CD8-positive, alpha-beta memory T cell (primary cell): ENCODE measurements at regions not wholly inside any gene's neighbourhood (a gene's known extent, or its start where the extent isn't known, plus 50 kb on each side); places are given as distances from the start of the nearest gene placed in this dataset.

ENCODE experiments used
- CTCF ChIA-PET: fragments of 350-600 bp; sonication (Branson Sonifier 250); formaldehyde crosslinking; loops from one replicate; lab custom pipeline; 2021; ENCODE audit warnings: antibody characterized with exemption; lab: Charles Lee
- POLR2A ChIA-PET: fragments of 350-600 bp; sonication (Branson Sonifier 250); formaldehyde crosslinking; loops from one replicate; lab custom pipeline; 2021; ENCODE audit warnings: antibody characterized with exemption; lab: Charles Lee
- DNase-seq, 5 donors: peaks; one replicate each; pipeline versions ENCODE4 v3.0.0 to v3.0.0-alpha.2; 2020 to 2022; ENCODE audit warnings: mixed read lengths in 1 of 5
- H3K27ac ChIP-seq: one replicate; pipeline ENCODE4 v1.7.0; 2013; ENCODE audit warnings: low read depth, mild to moderate bottlenecking, low read length, moderate library complexity
- H3K27me3 ChIP-seq: 2 replicates; pipeline ENCODE4 v1.7.0; 2013; ENCODE audit warnings: low read length, mild to moderate bottlenecking; ENCODE audit not compliant: insufficient read depth, poor library complexity, severe bottlenecking
- H3K36me3 ChIP-seq: 2 replicates; pipeline ENCODE4 v1.7.0; 2013; ENCODE audit warnings: mild to moderate bottlenecking, low read length, moderate library complexity; ENCODE audit not compliant: insufficient read depth
- H3K4me1 ChIP-seq: 2 replicates; pipeline ENCODE4 v1.7.0; 2013; ENCODE audit warnings: mild to moderate bottlenecking, low read length, moderate library complexity; ENCODE audit not compliant: insufficient read depth
- H3K4me3 ChIP-seq: 2 replicates; pipeline ENCODE4 v1.7.0; 2013; ENCODE audit warnings: mild to moderate bottlenecking, low read length
- H3K9me3 ChIP-seq: 2 replicates; pipeline ENCODE4 v1.7.0; 2013; ENCODE audit warnings: mild to moderate bottlenecking, low read length
- H3K27ac Mint-ChIP-seq, 8 donors: one replicate each; pipeline ENCODE4 v1.8.0; 2020 to 2021; ENCODE audit warnings: mixed read lengths in 8 of 8, mild to moderate bottlenecking in 6 of 8, inconsistent platforms in 3 of 8, moderate library complexity in 3 of 8
- H3K27me3 Mint-ChIP-seq, 2 donors: one replicate each; pipeline ENCODE4 v1.8.0; 2020 to 2021; ENCODE audit warnings: mixed read lengths in 2 of 2, mild to moderate bottlenecking in 1 of 2, moderate library complexity in 1 of 2
- H3K36me3 Mint-ChIP-seq, 3 donors: one replicate each; pipeline ENCODE4 v1.8.0; 2020 to 2021; ENCODE audit warnings: mixed read lengths in 3 of 3, inconsistent platforms in 1 of 3, mild to moderate bottlenecking in 1 of 3
- H3K4me1 Mint-ChIP-seq, 3 donors: one replicate each; pipeline ENCODE4 v1.8.0; 2020 to 2021; ENCODE audit warnings: mixed read lengths in 3 of 3, inconsistent platforms in 1 of 3, mild to moderate bottlenecking in 1 of 3
- H3K4me3 Mint-ChIP-seq, 7 donors: one replicate each; pipeline ENCODE4 v1.8.0; 2020 to 2021; ENCODE audit warnings: mixed read lengths in 7 of 7, mild to moderate bottlenecking in 6 of 7, moderate library complexity in 4 of 7, inconsistent platforms in 2 of 7
- H3K9me3 Mint-ChIP-seq, 5 donors: one replicate each; pipeline ENCODE4 v1.8.0; 2020 to 2022; ENCODE audit warnings: mixed read lengths in 5 of 5, mild to moderate bottlenecking in 3 of 5, moderate library complexity in 2 of 5, inconsistent platforms in 1 of 5

GRCh38 chr2:204321027-204321800 lies 224.1 kb upstream of the PARD3B start:
- H3K27me3 Mint-ChIP-seq = peaks cover 3 to 19% of the 10 kb centered on the region in 2 donors
- no peak overlapping the region for H3K4me3 Mint-ChIP-seq
- Histone ChIP-seq H3K27ac (no peak overlapping the region), H3K9me3 (no peaks in the 10 kb centered on the region), H3K36me3 (no peaks in the 10 kb centered on the region), H3K4me3 (no peak overlapping the region), H3K4me1 (no peaks in the 10 kb centered on the region), H3K27me3 (no peaks in the 10 kb centered on the region)
- no peak overlapping the region for H3K27ac Mint-ChIP-seq
- CTCF ChIA-PET = no interaction called here
- peaks cover 0 to 4% (median 3%) of the 10 kb centered on the region in 3 donors for H3K4me1 Mint-ChIP-seq
- H3K36me3 Mint-ChIP-seq = no peaks in the 10 kb centered on the region
- POLR2A ChIA-PET = no interaction called here
- DNase-seq = no peak
- H3K9me3 Mint-ChIP-seq = no peaks in the 10 kb centered on the region

- ChIA-PET POLR2A (no interaction called here), CTCF (interaction anchor here (1.1 kb wide), 1 partner anchor 15 kb away, joined by 3 read pairs; no protein-coding TSS in a partner anchor)
- Histone ChIP-seq H3K27ac (no peak overlapping the region), H3K36me3 (no peaks in the 10 kb centered on the region), H3K9me3 (no peaks in the 10 kb centered on the region), H3K27me3 (no peaks in the 10 kb centered on the region), H3K4me1 (no peaks in the 10 kb centered on the region), H3K4me3 (no peak overlapping the region)
- H3K4me3 Mint-ChIP-seq = no peak overlapping the region
- no peaks in the 10 kb centered on the region for H3K9me3 Mint-ChIP-seq
- H3K27me3 Mint-ChIP-seq = peaks cover 4 to 13% of the 10 kb centered on the region in 2 donors
- peaks cover 0 to 4% (median 3%) of the 10 kb centered on the region in 3 donors for H3K4me1 Mint-ChIP-seq
- H3K27ac Mint-ChIP-seq = no peak overlapping the region
- no peak for DNase-seq
- no peaks in the 10 kb centered on the region for H3K36me3 Mint-ChIP-seq
Measured at GRCh38 chr2:204321910-204322751, 223.1 kb upstream of the PARD3B start.

GRCh38 chr2:204325468-204325867 lies 219.8 kb upstream of the PARD3B start:
- Mint-ChIP-seq H3K9me3 (no peaks in the 10 kb centered on the region), H3K27ac (no peak overlapping the region), H3K27me3 (peaks cover 4 to 6% of the 10 kb centered on the region in 2 donors), H3K36me3 (no peaks in the 10 kb centered on the region), H3K4me1 (peaks cover 0 to 4% (median 3%) of the 10 kb centered on the region in 3 donors), H3K4me3 (no peak overlapping the region)
- no peak overlapping the region for H3K4me3 ChIP-seq
- ChIA-PET POLR2A (no interaction called here), CTCF (no interaction called here)
- H3K9me3 ChIP-seq = no peaks in the 10 kb centered on the region
- no peaks in the 10 kb centered on the region for H3K4me1 ChIP-seq
- no peaks in the 10 kb centered on the region for H3K36me3 ChIP-seq
- no peaks in the 10 kb centered on the region for H3K27me3 ChIP-seq
- H3K27ac ChIP-seq = no peak overlapping the region
- peak in 4 of 5 donors; percentile 5 to 66 (median 24) for DNase-seq

GRCh38 chr2:204328373-204328772 lies 216.9 kb upstream of the PARD3B start:
- Mint-ChIP-seq H3K4me3 (no peak overlapping the region), H3K9me3 (no peaks in the 10 kb centered on the region), H3K36me3 (no peaks in the 10 kb centered on the region), H3K27ac (no peak overlapping the region), H3K4me1 (peaks cover 0 to 4% (median 3%) of the 10 kb centered on the region in 3 donors), H3K27me3 (peaks cover 4 to 14% of the 10 kb centered on the region in 2 donors)
- H3K36me3 ChIP-seq = no peaks in the 10 kb centered on the region
- POLR2A ChIA-PET = no interaction called here
- no peak for DNase-seq
- H3K27ac ChIP-seq = no peak overlapping the region
- H3K9me3 ChIP-seq = no peaks in the 10 kb centered on the region
- CTCF ChIA-PET = no interaction called here
- no peak overlapping the region for H3K4me3 ChIP-seq
- no peaks in the 10 kb centered on the region for H3K4me1 ChIP-seq
- H3K27me3 ChIP-seq = no peaks in the 10 kb centered on the region

GRCh38 chr2:204329016-204329415 lies 216.3 kb upstream of the PARD3B start:
- Histone ChIP-seq H3K4me1 (no peaks in the 10 kb centered on the region), H3K36me3 (no peaks in the 10 kb centered on the region), H3K27ac (no peak overlapping the region), H3K9me3 (no peaks in the 10 kb centered on the region), H3K27me3 (no peaks in the 10 kb centered on the region), H3K4me3 (no peak overlapping the region)
- H3K27ac Mint-ChIP-seq = no peak overlapping the region
- POLR2A ChIA-PET = no interaction called here
- CTCF ChIA-PET = no interaction called here
- peaks cover 4 to 20% of the 10 kb centered on the region in 2 donors for H3K27me3 Mint-ChIP-seq
- no peaks in the 10 kb centered on the region for H3K9me3 Mint-ChIP-seq
- H3K4me1 Mint-ChIP-seq = peaks cover 0 to 4% (median 3%) of the 10 kb centered on the region in 3 donors
- H3K36me3 Mint-ChIP-seq = no peaks in the 10 kb centered on the region
- no peak for DNase-seq
- no peak overlapping the region for H3K4me3 Mint-ChIP-seq

- Histone ChIP-seq H3K27me3 (no peaks in the 10 kb centered on the region), H3K4me1 (no peaks in the 10 kb centered on the region), H3K4me3 (no peak overlapping the region), H3K36me3 (no peaks in the 10 kb centered on the region), H3K9me3 (no peaks in the 10 kb centered on the region), H3K27ac (no peak overlapping the region)
- no peaks in the 10 kb centered on the region for H3K9me3 Mint-ChIP-seq
- CTCF ChIA-PET = no interaction called here
- H3K36me3 Mint-ChIP-seq = no peaks in the 10 kb centered on the region
- no peak for DNase-seq
- peaks cover 0 to 4% (median 3%) of the 10 kb centered on the region in 3 donors for H3K4me1 Mint-ChIP-seq
- POLR2A ChIA-PET = no interaction called here
- no peak overlapping the region for H3K4me3 Mint-ChIP-seq
- H3K27me3 Mint-ChIP-seq = peaks cover 4 to 23% of the 10 kb centered on the region in 2 donors
- no peak overlapping the region for H3K27ac Mint-ChIP-seq
Measured at GRCh38 chr2:204329532-204329931, 215.7 kb upstream of the PARD3B start.

GRCh38 chr2:204331180-204331579 lies 214.1 kb upstream of the PARD3B start:
- no peak for DNase-seq
- Histone ChIP-seq H3K9me3 (no peaks in the 10 kb centered on the region), H3K4me3 (no peak overlapping the region), H3K27ac (no peak overlapping the region), H3K36me3 (no peaks in the 10 kb centered on the region), H3K4me1 (no peaks in the 10 kb centered on the region), H3K27me3 (no peaks in the 10 kb centered on the region)
- H3K4me3 Mint-ChIP-seq = no peak overlapping the region
- H3K4me1 Mint-ChIP-seq = no peaks in the 10 kb centered on the region
- peaks cover 7 to 37% of the 10 kb centered on the region in 2 donors for H3K27me3 Mint-ChIP-seq
- CTCF ChIA-PET = no interaction called here
- no peak overlapping the region for H3K27ac Mint-ChIP-seq
- H3K36me3 Mint-ChIP-seq = no peaks in the 10 kb centered on the region
- H3K9me3 Mint-ChIP-seq = no peaks in the 10 kb centered on the region
- POLR2A ChIA-PET = no interaction called here

- Mint-ChIP-seq H3K27ac (no peak overlapping the region), H3K36me3 (no peaks in the 10 kb centered on the region), H3K9me3 (no peaks in the 10 kb centered on the region), H3K4me1 (no peaks in the 10 kb centered on the region), H3K4me3 (no peak overlapping the region), H3K27me3 (peaks cover 9 to 43% of the 10 kb centered on the region in 2 donors)
- Histone ChIP-seq H3K36me3 (no peaks in the 10 kb centered on the region), H3K4me3 (no peak overlapping the region), H3K9me3 (no peaks in the 10 kb centered on the region), H3K4me1 (no peaks in the 10 kb centered on the region), H3K27me3 (no peaks in the 10 kb centered on the region), H3K27ac (no peak overlapping the region)
- CTCF ChIA-PET = no interaction called here
- POLR2A ChIA-PET = no interaction called here
- DNase-seq = no peak
Measured at GRCh38 chr2:204331988-204332387, 213.3 kb upstream of the PARD3B start.
